ENCODE measurements at regions not wholly inside any gene's neighbourhood (a gene's known extent, or its start where the extent isn't known, plus 50 kb on each side); places are given as distances from the start of the nearest gene placed in this dataset.

GRCh38 chr5:104751969-104752368 is 1189.4 kb upstream of the NUDT12 start:
- DNase-seq (ENCODE audit: low read depth, low spot score), result no peak
- H3K27ac ChIP-seq, result no peak overlapping the region

- DNase-seq (ENCODE audit: low read depth, low spot score), result no peak
These were observed 1177.3 kb upstream of the NUDT12 start for GRCh38 chr5:104739905-104740304.

GRCh38 chr5:104739503-104739902 is 1176.9 kb upstream of the NUDT12 start:
- DNase-seq (ENCODE audit: low read depth, low spot score), result no peak

More at GRCh38 chr5:104739905-104740304, 1177.3 kb upstream of the NUDT12 start:
- H3K27ac ChIP-seq, result no peak overlapping the region

GRCh38 chr5:104736073-104736472 is 1173.5 kb upstream of the NUDT12 start:
- DNase-seq (ENCODE audit: low read depth, low spot score), result no peak

More at GRCh38 chr5:104739503-104739902, 1176.9 kb upstream of the NUDT12 start:
- H3K27ac ChIP-seq, result no peak overlapping the region

GRCh38 chr5:104734046-104734445 is 1171.5 kb upstream of the NUDT12 start:
- DNase-seq (ENCODE audit: low read depth, low spot score), result no peak
- no peak overlapping the region for H3K27ac ChIP-seq

More at GRCh38 chr5:104736073-104736472, 1173.5 kb upstream of the NUDT12 start:
- H3K27ac ChIP-seq, result no peak overlapping the region

- H3K27ac ChIP-seq, result no peak overlapping the region
- no peak for DNase-seq (ENCODE audit: low read depth, low spot score)
These were observed 1170.6 kb upstream of the NUDT12 start for GRCh38 chr5:104733063-104733669.

GRCh38 chr5:104731331-104731730 is 1168.7 kb upstream of the NUDT12 start:
- no peak overlapping the region for H3K27ac ChIP-seq
- no peak for DNase-seq (ENCODE audit: low read depth, low spot score)

- H3K27ac ChIP-seq, result no peak overlapping the region
These were observed 1145.4 kb upstream of the NUDT12 start for GRCh38 chr5:104708027-104708426.

GRCh38 chr5:104706600-104706999 is 1144.0 kb upstream of the NUDT12 start:
- H3K27ac ChIP-seq, result no peak overlapping the region

More at GRCh38 chr5:104708027-104708426, 1145.4 kb upstream of the NUDT12 start:
- DNase-seq (ENCODE audit: low read depth, low spot score), result no peak

GRCh38 chr5:104702212-104702611 is 1139.6 kb upstream of the NUDT12 start:
- H3K27ac ChIP-seq, result no peak overlapping the region
- DNase-seq (ENCODE audit: low read depth, low spot score), result no peak

More at GRCh38 chr5:104706600-104706999, 1144.0 kb upstream of the NUDT12 start:
- DNase-seq (ENCODE audit: low read depth, low spot score), result no peak

- DNase-seq (ENCODE audit: low read depth, low spot score), result no peak
- H3K27ac ChIP-seq, result no peak overlapping the region
These were observed 1136.8 kb upstream of the NUDT12 start for GRCh38 chr5:104699438-104699837.

- no peak overlapping the region for H3K27ac ChIP-seq
- no peak for DNase-seq (ENCODE audit: low read depth, low spot score)
These were observed 1098.7 kb upstream of the NUDT12 start for GRCh38 chr5:104661256-104661655.

- DNase-seq (ENCODE audit: low read depth, low spot score), result no peak
- no peak overlapping the region for H3K27ac ChIP-seq
These were observed 1096.9 kb upstream of the NUDT12 start for GRCh38 chr5:104659497-104659896.

- no peak overlapping the region for H3K27ac ChIP-seq
- no peak for DNase-seq (ENCODE audit: low read depth, low spot score)
These were observed 1089.8 kb upstream of the NUDT12 start for GRCh38 chr5:104652271-104652861.

- no peak overlapping the region for H3K27ac ChIP-seq
- no peak for DNase-seq (ENCODE audit: low read depth, low spot score)
These were observed 1087.9 kb upstream of the NUDT12 start for GRCh38 chr5:104650313-104651055.

- no peak for DNase-seq (ENCODE audit: low read depth, low spot score)
- H3K27ac ChIP-seq, result no peak overlapping the region
These were observed 1083.8 kb upstream of the NUDT12 start for GRCh38 chr5:104646416-104646815.

GRCh38 chr5:104643320-104643719 is 1080.7 kb upstream of the NUDT12 start:
- no peak overlapping the region for H3K27ac ChIP-seq
- DNase-seq (ENCODE audit: low read depth, low spot score), result no peak

GRCh38 chr5:104635227-104635626 is 1072.6 kb upstream of the NUDT12 start:
- H3K27ac ChIP-seq, result no peak overlapping the region
- no peak for DNase-seq (ENCODE audit: low read depth, low spot score)

- no peak for DNase-seq (ENCODE audit: low read depth, low spot score)
- no peak overlapping the region for H3K27ac ChIP-seq
These were observed 1066.3 kb upstream of the NUDT12 start for GRCh38 chr5:104628911-104629310.

GRCh38 chr5:104626122-104626521 is 1063.5 kb upstream of the NUDT12 start:
- no peak for DNase-seq (ENCODE audit: low read depth, low spot score)
- no peak overlapping the region for H3K27ac ChIP-seq

- no peak overlapping the region for H3K27ac ChIP-seq
- DNase-seq (ENCODE audit: low read depth, low spot score), result no peak
These were observed 1049.4 kb upstream of the NUDT12 start for GRCh38 chr5:104612005-104612404.
